Keratinocyte (primary cell): ENCODE measurements at regions not wholly inside any gene's neighbourhood (a gene's known extent, or its start where the extent isn't known, plus 50 kb on each side); places are given as distances from the start of the nearest gene placed in this dataset.

ENCODE experiments used
- DNase-seq: peaks from one replicate; pipeline ENCODE4 v3.0.0-alpha.2; 2011; ENCODE audit warnings: low read depth, missing footprints, low spot score
- FAIRE-seq: peaks from 2 replicates; lab custom pipeline; 2011; peaks lifted over from hg19 to GRCh38; lab: Jason Lieb, UNC
- H2AFZ ChIP-seq: 2 replicates; pipeline ENCODE4 v1.6.0; 2012; ENCODE audit warnings: low read length, control low read depth, inconsistent platforms; ENCODE audit not compliant: control insufficient read depth
- H3K27ac ChIP-seq: 2 replicates; pipeline ENCODE4 v1.5.1; 2011; ENCODE audit warnings: low read length; ENCODE audit not compliant: control insufficient read depth, insufficient read depth
- H3K27me3 ChIP-seq: 3 replicates; pipeline ENCODE4 v1.6.0; 2011; ENCODE audit warnings: low read length; ENCODE audit not compliant: control insufficient read depth, insufficient read depth; ENCODE audit errors: extremely low read depth
- H3K36me3 ChIP-seq, 2 experiments: 2 replicates in 1 of 2; 3 replicates in 1 of 2; pipeline ENCODE4 v1.5.1; 2011; ENCODE audit warnings: low read length in 2 of 2, mild to moderate bottlenecking in 1 of 2; ENCODE audit not compliant: control insufficient read depth in 2 of 2, insufficient read depth in 2 of 2; ENCODE audit errors: extremely low read depth in 1 of 2
- H3K4me1 ChIP-seq: 3 replicates; pipeline ENCODE4 v1.5.1; 2011; ENCODE audit warnings: low read length; ENCODE audit not compliant: control insufficient read depth, insufficient read depth; ENCODE audit errors: extremely low read depth
- H3K4me2 ChIP-seq: 3 replicates; pipeline ENCODE4 v1.6.0; 2011; ENCODE audit warnings: low read depth, low read length; ENCODE audit not compliant: control insufficient read depth, insufficient read depth; ENCODE audit errors: extremely low read depth
- H3K4me3 ChIP-seq, 3 experiments: fragments of 200-600 bp in 1 of 3; sonication (generic) in 1 of 3; 2 replicates in 2 of 3; 3 replicates in 1 of 3; pipeline ENCODE4 v1.5.1; 2011 to 2016; ENCODE audit warnings: low read length in 3 of 3, mild to moderate bottlenecking in 3 of 3, control low read depth in 2 of 3, inconsistent platforms in 1 of 3, low read depth in 1 of 3, mixed read lengths in 1 of 3, mixed run types in 1 of 3, moderate library complexity in 1 of 3; ENCODE audit not compliant: control insufficient read depth in 2 of 3, insufficient read depth in 2 of 3; ENCODE audit errors: extremely low read depth in 1 of 3
- H3K79me2 ChIP-seq: 2 replicates; pipeline ENCODE4 v1.6.0; 2012; ENCODE audit warnings: low read length; ENCODE audit not compliant: control insufficient read depth, insufficient read depth
- H3K9ac ChIP-seq: 3 replicates; pipeline ENCODE4 v1.6.0; 2011; ENCODE audit warnings: low read length; ENCODE audit not compliant: control insufficient read depth, insufficient read depth; ENCODE audit errors: extremely low read depth
- H3K9me1 ChIP-seq: 3 replicates; pipeline ENCODE4 v1.6.0; 2011; ENCODE audit warnings: low read length; ENCODE audit not compliant: control insufficient read depth, insufficient read depth; ENCODE audit errors: extremely low read depth
- H3K9me3 ChIP-seq: 2 replicates; pipeline ENCODE4 v1.5.1; 2012; ENCODE audit warnings: low read depth, low read length; ENCODE audit not compliant: control insufficient read depth
- H4K20me1 ChIP-seq: 3 replicates; pipeline ENCODE4 v1.6.0; 2011; ENCODE audit warnings: low read length; ENCODE audit not compliant: control insufficient read depth, insufficient read depth; ENCODE audit errors: extremely low read depth
- EZH2 ChIP-seq: IDR thresholded peaks from one replicate; pipeline ENCODE4 v1.6.1; 2012; ENCODE audit warnings: inconsistent platforms, mild to moderate bottlenecking, low read length, moderate library complexity
- dilution Hi-C: fragments of 300-500 bp; cut with MboI; formaldehyde crosslinking; loops from one replicate; pipeline ENCODE4 v1.7.0; 2020; ENCODE audit warnings: low sequenced_read_pairs; ENCODE audit not compliant: extremely low pct_ligation_motif_present
- TF ChIP-seq, protein P1 (sequence below), 3 experiments: IDR thresholded peaks in 1 of 3; conservative IDR thresholded peaks in 1 of 3; optimal IDR thresholded peaks in 1 of 3; 2 replicates in 2 of 3; 3 replicates in 1 of 3; pipeline versions ENCODE3 to v1.5.1; 2011; ENCODE audit warnings: low read length in 3 of 3, mild to moderate bottlenecking in 3 of 3, moderate library complexity in 2 of 3, control low read depth in 1 of 3, inconsistent platforms in 1 of 3; ENCODE audit not compliant: insufficient read depth in 2 of 3; ENCODE audit errors: extremely low read depth in 1 of 3

DNA sequence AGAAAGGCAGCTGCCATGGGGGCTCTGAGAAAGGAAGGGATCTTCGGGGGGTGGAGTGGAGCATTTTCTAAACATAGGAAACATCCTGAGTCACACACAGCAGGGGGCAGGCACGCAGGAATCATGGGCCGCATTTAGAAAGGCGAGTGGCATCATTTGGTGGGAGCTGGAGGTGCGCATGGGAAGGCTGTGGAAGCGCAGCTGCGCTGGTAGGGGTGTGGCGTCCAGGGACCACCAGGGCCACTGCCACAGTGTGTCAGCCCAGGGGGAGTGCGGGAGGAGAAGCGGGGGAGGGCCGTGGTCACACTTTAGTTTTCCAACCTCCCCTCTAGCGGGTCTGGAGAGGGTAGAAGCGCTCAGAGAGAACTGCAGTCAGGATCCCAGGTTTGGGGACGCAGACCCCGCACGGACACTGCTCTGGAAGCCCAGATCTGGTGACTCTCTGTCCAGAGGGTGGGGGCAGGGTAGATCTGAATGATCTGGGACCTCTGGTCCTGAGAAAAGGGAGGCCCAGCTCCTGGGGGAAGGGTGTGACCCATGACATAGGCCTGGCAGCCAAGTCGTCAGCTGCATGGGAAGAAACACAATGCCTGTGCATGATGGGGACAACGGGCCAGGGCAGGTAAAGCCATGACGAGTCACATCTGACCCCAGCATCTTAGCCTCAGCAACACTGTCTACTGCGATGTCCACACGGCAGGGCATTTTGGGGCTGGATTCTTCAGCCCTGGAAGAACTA, 88.0 kb upstream of the IQSEC1 start:
- peaks cover 5% of the 10 kb centered on the region for H3K4me1 ChIP-seq
- no peak overlapping the region for H3K4me3 ChIP-seq
- no peak for FAIRE-seq
- H4K20me1 ChIP-seq: no peaks in the 10 kb centered on the region
- dilution Hi-C loops: no loop called here
- DNase-seq: no peak
- peaks cover 8% of the 10 kb centered on the region for H3K27me3 ChIP-seq
- TF ChIP-seq, protein P1, sequence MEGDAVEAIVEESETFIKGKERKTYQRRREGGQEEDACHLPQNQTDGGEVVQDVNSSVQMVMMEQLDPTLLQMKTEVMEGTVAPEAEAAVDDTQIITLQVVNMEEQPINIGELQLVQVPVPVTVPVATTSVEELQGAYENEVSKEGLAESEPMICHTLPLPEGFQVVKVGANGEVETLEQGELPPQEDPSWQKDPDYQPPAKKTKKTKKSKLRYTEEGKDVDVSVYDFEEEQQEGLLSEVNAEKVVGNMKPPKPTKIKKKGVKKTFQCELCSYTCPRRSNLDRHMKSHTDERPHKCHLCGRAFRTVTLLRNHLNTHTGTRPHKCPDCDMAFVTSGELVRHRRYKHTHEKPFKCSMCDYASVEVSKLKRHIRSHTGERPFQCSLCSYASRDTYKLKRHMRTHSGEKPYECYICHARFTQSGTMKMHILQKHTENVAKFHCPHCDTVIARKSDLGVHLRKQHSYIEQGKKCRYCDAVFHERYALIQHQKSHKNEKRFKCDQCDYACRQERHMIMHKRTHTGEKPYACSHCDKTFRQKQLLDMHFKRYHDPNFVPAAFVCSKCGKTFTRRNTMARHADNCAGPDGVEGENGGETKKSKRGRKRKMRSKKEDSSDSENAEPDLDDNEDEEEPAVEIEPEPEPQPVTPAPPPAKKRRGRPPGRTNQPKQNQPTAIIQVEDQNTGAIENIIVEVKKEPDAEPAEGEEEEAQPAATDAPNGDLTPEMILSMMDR (optimal IDR thresholded peaks at IDR 0.05 in 1 of 3, IDR thresholded peaks at IDR 0.05 in 1 of 3, conservative IDR thresholded peaks at IDR 0.05 in 1 of 3; ENCODE audit: extremely low read depth in 1 of 3, insufficient read depth in 2 of 3, low read length in 3 of 3): no peak
- no peak for TF ChIP-seq EZH2
- no peaks in the 10 kb centered on the region for H3K36me3 ChIP-seq
- H3K9me1 ChIP-seq: no peaks in the 10 kb centered on the region
- H3K9ac ChIP-seq: no peak overlapping the region
- H3K79me2 ChIP-seq: no peaks in the 10 kb centered on the region
- no peak overlapping the region for H3K27ac ChIP-seq
- H3K9me3 ChIP-seq: no peaks in the 10 kb centered on the region
- H3K4me2 ChIP-seq: no peak overlapping the region
- H2AFZ ChIP-seq: no peak overlapping the region

DNA sequence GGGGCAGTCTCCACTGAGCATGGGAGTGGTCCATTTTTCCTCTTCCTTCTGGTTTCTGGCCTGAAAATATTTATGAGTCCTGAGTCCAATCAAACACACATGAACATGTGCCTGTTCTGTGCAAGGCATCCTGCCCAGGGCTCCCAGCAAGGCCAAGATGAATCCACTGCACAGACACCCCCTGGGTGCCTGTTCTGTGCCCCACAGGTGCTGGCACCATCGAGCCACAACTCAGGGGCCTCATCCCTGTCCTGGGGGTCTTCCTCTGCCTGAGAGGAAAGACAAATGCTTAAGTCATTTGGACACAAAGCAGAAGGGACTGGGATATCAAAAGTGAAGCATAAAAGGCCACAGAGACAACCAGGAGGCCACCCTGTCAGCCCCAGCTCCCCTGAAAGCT, 87.4 kb upstream of the IQSEC1 start:
- DNase-seq: no peak
- Histone ChIP-seq H3K27ac (no peak overlapping the region), H3K9me1 (no peaks in the 10 kb centered on the region), H3K36me3 (no peaks in the 10 kb centered on the region), H3K79me2 (no peaks in the 10 kb centered on the region), H3K4me1 (peaks cover 5% of the 10 kb centered on the region), H2AFZ (no peak overlapping the region), H3K4me3 (no peak overlapping the region), H3K27me3 (peaks cover 8% of the 10 kb centered on the region), H3K9me3 (no peaks in the 10 kb centered on the region), H3K9ac (no peak overlapping the region), H4K20me1 (no peaks in the 10 kb centered on the region), H3K4me2 (no peak overlapping the region)
- FAIRE-seq: no peak
- dilution Hi-C loops: no loop called here
- TF ChIP-seq EZH2: no peak
- TF ChIP-seq, protein P1 (optimal IDR thresholded peaks at IDR 0.05 in 1 of 3, IDR thresholded peaks at IDR 0.05 in 1 of 3, conservative IDR thresholded peaks at IDR 0.05 in 1 of 3; ENCODE audit: extremely low read depth in 1 of 3, insufficient read depth in 2 of 3, low read length in 3 of 3): no peak
